ENCODE measurements at regions not wholly inside any gene's neighbourhood (a gene's known extent, or its start where the extent isn't known, plus 50 kb on each side); places are given as distances from the start of the nearest gene placed in this dataset.

DNA sequence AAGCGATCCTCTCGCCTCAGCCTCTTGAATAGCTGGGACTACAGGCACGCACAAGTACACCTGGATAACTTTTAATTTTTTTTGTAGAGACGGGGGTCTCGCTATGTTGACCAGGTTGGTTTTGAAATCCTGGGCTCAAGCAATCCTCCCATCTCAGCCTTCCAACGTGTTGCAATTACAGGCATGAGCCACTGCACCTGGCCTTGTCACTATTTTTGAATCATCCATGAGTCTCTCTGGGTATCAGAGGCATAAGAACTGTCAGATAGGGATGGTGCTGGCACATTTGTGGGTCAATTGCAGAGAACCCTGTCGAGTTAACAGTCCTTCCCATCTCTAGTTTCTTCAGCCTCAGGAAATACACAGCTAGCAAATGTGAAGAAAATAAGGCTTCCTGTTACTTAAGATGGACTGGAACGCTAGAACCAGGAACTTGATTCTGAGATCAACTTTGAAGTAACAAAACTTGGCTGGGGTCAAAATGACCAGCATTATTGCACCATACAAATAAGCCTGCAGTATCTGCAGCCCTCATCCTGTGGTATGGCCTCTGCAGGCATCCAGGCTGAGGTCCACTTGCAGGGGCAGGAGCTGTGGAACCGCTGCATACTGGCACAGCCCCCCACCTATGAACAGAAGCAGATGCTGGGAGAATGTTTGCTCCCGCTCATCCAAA, 124.3 kb upstream of the GADD45A start:
- Histone ChIP-seq H3K27me3 (ENCODE audit: control insufficient read depth, insufficient read depth, low read length) (no peaks in the 10 kb centered on the region), H3K36me3 (ENCODE audit: control insufficient read depth, insufficient read depth, low read length) (no peaks in the 10 kb centered on the region), H3K4me3 (ENCODE audit: low read depth, low read length) (no peak overlapping the region)
- FAIRE-seq (no peak), DNase-seq (ENCODE audit: low read depth) (no peak)
- TF ChIP-seq, protein P1, sequence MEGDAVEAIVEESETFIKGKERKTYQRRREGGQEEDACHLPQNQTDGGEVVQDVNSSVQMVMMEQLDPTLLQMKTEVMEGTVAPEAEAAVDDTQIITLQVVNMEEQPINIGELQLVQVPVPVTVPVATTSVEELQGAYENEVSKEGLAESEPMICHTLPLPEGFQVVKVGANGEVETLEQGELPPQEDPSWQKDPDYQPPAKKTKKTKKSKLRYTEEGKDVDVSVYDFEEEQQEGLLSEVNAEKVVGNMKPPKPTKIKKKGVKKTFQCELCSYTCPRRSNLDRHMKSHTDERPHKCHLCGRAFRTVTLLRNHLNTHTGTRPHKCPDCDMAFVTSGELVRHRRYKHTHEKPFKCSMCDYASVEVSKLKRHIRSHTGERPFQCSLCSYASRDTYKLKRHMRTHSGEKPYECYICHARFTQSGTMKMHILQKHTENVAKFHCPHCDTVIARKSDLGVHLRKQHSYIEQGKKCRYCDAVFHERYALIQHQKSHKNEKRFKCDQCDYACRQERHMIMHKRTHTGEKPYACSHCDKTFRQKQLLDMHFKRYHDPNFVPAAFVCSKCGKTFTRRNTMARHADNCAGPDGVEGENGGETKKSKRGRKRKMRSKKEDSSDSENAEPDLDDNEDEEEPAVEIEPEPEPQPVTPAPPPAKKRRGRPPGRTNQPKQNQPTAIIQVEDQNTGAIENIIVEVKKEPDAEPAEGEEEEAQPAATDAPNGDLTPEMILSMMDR (IDR thresholded peaks at IDR 0.05; ENCODE audit: insufficient read depth, low read length, severe bottlenecking) = no peak

DNA sequence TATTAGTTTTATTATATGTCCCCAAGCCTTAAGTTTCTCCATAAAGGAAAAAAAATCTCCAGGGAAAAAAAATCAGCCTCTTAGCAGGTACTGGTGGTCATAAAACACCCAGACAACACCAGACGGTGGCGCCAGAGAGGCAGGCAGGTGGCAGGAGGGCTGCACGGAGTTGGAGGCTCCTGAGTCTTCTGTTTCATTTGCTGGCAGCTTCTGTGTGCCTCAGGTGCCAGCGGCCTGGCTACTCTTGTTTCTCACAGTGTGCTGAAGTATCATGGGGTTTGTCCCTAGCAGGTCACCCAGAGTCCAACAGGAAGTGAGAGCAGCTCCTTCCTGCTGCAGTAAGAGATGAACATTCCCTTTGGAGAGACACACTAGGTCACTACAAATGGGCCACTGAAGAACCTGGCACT, 123.3 kb upstream of the GADD45A start:
- H3K4me3 ChIP-seq (ENCODE audit: low read depth, low read length) = no peak overlapping the region
- no peaks in the 10 kb centered on the region for H3K36me3 ChIP-seq (ENCODE audit: control insufficient read depth, insufficient read depth, low read length)
- H3K27me3 ChIP-seq (ENCODE audit: control insufficient read depth, insufficient read depth, low read length) = no peaks in the 10 kb centered on the region
- TF ChIP-seq, protein P1 (IDR thresholded peaks at IDR 0.05; ENCODE audit: insufficient read depth, low read length, severe bottlenecking) = peak; percentile 90
- no peak for FAIRE-seq
- DNase-seq (ENCODE audit: low read depth) = peak; percentile 85

DNA sequence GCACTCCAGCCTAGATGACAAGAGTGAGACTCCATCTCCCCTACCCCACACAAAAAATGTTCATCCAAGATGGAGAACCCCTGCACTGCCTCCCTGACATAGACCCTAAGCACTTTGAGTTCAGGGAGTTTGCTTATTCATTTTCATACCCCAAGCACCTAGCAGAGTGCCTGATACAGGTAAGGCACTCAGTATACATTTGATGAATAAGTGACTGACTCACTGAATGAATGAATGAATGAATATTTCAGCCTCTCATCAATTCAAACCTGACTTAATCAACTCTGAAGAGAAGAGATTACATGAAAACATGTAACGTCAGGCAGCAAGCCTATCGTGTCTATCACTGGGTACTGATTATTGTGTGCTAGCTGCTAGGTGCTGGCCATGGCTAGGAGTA, 121.3 kb upstream of the GADD45A start:
- Histone ChIP-seq H3K27me3 (ENCODE audit: control insufficient read depth, insufficient read depth, low read length) (no peaks in the 10 kb centered on the region), H3K4me3 (ENCODE audit: low read depth, low read length) (no peak overlapping the region), H3K36me3 (ENCODE audit: control insufficient read depth, insufficient read depth, low read length) (no peaks in the 10 kb centered on the region)
- FAIRE-seq = no peak
- DNase-seq (ENCODE audit: low read depth) = no peak
- TF ChIP-seq, protein P1 (IDR thresholded peaks at IDR 0.05; ENCODE audit: insufficient read depth, low read length, severe bottlenecking) = no peak

DNA sequence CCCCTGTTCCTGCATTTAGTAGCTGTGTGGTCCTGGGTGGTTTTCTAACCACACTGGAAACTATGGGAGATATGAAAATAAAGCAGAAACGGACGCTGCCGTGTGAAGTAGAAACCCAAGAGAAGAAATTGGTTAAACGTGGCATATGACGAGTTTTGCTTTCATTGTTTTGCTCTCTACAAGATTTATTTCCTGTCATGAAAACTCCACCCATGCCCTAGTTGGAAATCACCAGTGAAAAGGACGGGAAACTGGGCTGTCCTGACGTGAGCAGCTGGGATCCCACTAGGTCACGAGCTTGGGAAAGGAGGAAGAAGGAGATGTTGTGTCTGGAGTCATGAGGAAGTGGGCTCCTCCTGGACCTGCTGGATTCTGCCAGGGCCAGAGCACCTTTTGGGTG, 120.8 kb upstream of the GADD45A start:
- FAIRE-seq (no peak), DNase-seq (ENCODE audit: low read depth) (no peak)
- Histone ChIP-seq H3K36me3 (ENCODE audit: control insufficient read depth, insufficient read depth, low read length) (no peaks in the 10 kb centered on the region), H3K4me3 (ENCODE audit: low read depth, low read length) (no peak overlapping the region), H3K27me3 (ENCODE audit: control insufficient read depth, insufficient read depth, low read length) (no peaks in the 10 kb centered on the region)
- TF ChIP-seq, protein P1 (IDR thresholded peaks at IDR 0.05; ENCODE audit: insufficient read depth, low read length, severe bottlenecking) = no peak

DNA sequence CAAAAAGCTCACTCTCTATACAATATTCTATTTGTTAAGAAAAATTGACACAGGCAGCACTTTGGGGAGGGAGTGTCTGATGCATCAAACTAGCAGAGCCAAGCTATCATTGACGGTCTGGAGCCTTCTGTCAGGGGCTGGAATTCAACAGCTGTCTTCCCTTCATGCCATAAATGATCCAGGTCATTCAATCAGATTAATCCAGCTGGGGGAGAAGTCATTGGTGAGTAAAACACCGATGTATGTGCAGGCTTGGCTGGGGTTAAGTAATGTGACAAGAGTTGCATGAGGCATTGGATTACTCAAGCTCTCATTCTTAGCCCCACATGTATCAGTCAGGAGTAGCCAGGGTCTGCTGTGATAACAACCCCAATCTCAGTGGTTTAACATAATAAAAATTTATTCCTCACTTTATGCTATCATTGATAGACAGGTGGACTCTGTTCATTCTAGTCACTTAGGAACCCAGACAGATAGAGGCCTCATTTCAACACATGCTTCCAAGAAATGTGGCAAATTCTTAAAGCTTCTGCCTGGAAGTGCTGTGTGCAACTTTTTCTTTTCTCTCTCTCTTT, 118.1 kb upstream of the GADD45A start:
- TF ChIP-seq, protein P1 (IDR thresholded peaks at IDR 0.05; ENCODE audit: insufficient read depth, low read length, severe bottlenecking) = no peak
- Histone ChIP-seq H3K27me3 (ENCODE audit: control insufficient read depth, insufficient read depth, low read length) (no peaks in the 10 kb centered on the region), H3K4me3 (ENCODE audit: low read depth, low read length) (no peak overlapping the region), H3K36me3 (ENCODE audit: control insufficient read depth, insufficient read depth, low read length) (no peaks in the 10 kb centered on the region)
- FAIRE-seq (no peak), DNase-seq (ENCODE audit: low read depth) (peak; percentile 55)
